SK-N-SH treated with all-trans-retinoic acid at 6 μM for 48 hours (cell line): ENCODE measurements at regions not wholly inside any gene's neighbourhood (a gene's known extent, or its start where the extent isn't known, plus 50 kb on each side); places are given as distances from the start of the nearest gene placed in this dataset.

Experiments
- ATAC-seq: fragments of 200-7000 bp; cut with Tn5 transposase; 3 replicates; pipeline ENCODE4 v1.9.1; 2020; ENCODE audit warnings: mild to moderate bottlenecking, moderate library complexity
- ARNTL ChIP-seq: fragments of 450-650 bp; formaldehyde crosslinking; IDR thresholded peaks from 2 replicates; pipeline ENCODE4 v1.5.0; 2020; ENCODE audit warnings: low read depth, mild to moderate bottlenecking, moderate library complexity, borderline replicate concordance
- BACH2 ChIP-seq: fragments of 250-450 bp; sonication (Bioruptor Pico); IDR thresholded peaks from 2 replicates; pipeline ENCODE4 v1.9.0; 2021; ENCODE audit warnings: mild to moderate bottlenecking, borderline replicate concordance
- CREB5 ChIP-seq: fragments of 250-450 bp; sonication (Bioruptor Pico); IDR thresholded peaks from 2 replicates; pipeline ENCODE4 v1.5.1; 2020; ENCODE audit warnings: low read depth, mild to moderate bottlenecking, moderate library complexity
- CSRNP3 ChIP-seq: fragments of 250-450 bp; sonication (Bioruptor Pico); IDR thresholded peaks from 2 replicates; pipeline ENCODE4 v1.5.1; 2021; ENCODE audit warnings: mild to moderate bottlenecking, moderate library complexity
- GLIS3 ChIP-seq: fragments of 250-450 bp; sonication (Bioruptor Pico); IDR thresholded peaks from 2 replicates; pipeline ENCODE4 v1.5.0; 2020; ENCODE audit warnings: mild to moderate bottlenecking, moderate library complexity
- ISL1 ChIP-seq: fragments of 250-450 bp; sonication (Bioruptor Pico); IDR thresholded peaks from 2 replicates; pipeline ENCODE4 v2.1.2; 2022; ENCODE audit warnings: mild to moderate bottlenecking, moderate library complexity
- OSR1 ChIP-seq: fragments of 250-450 bp; sonication (Bioruptor Pico); IDR thresholded peaks from 2 replicates; pipeline ENCODE4 v1.8.0; 2022; ENCODE audit warnings: moderate library complexity, mild to moderate bottlenecking, inconsistent platforms
- PATZ1 ChIP-seq: fragments of 250-450 bp; sonication (Bioruptor Pico); IDR thresholded peaks from 2 replicates; pipeline ENCODE4 v1.8.0; 2020; ENCODE audit warnings: mild to moderate bottlenecking, moderate library complexity, borderline replicate concordance
- POU6F1 ChIP-seq: fragments of 250-450 bp; sonication (Bioruptor Pico); IDR thresholded peaks from 2 replicates; pipeline ENCODE4 v1.8.0; 2021; ENCODE audit warnings: low read depth, mild to moderate bottlenecking, moderate library complexity, borderline replicate concordance
- PPARA ChIP-seq: fragments of 250-450 bp; sonication (Bioruptor Pico); IDR thresholded peaks from 2 replicates; pipeline ENCODE4 v1.5.0; 2020; ENCODE audit warnings: mild to moderate bottlenecking, borderline replicate concordance
- RARB ChIP-seq: fragments of 250-450 bp; sonication (Bioruptor Pico); IDR thresholded peaks from 2 replicates; pipeline ENCODE4 v1.8.0; 2021; ENCODE audit warnings: mild to moderate bottlenecking, moderate library complexity
- SNAI2 ChIP-seq: fragments of 250-450 bp; sonication (Bioruptor Pico); IDR thresholded peaks from 2 replicates; pipeline ENCODE4 v1.5.0; 2020; ENCODE audit warnings: mild to moderate bottlenecking, moderate library complexity
- TCF4 ChIP-seq: fragments of 250-450 bp; sonication (Bioruptor Pico); IDR thresholded peaks from 2 replicates; pipeline ENCODE4 v1.8.0; 2021; ENCODE audit warnings: mild to moderate bottlenecking, moderate library complexity, borderline replicate concordance
- TOX ChIP-seq: fragments of 250-450 bp; sonication (Bioruptor Pico); IDR thresholded peaks from 2 replicates; pipeline ENCODE4 v1.8.0; 2021; ENCODE audit warnings: mild to moderate bottlenecking, moderate library complexity, borderline replicate concordance
- ZC3H10 ChIP-seq: fragments of 250-450 bp; sonication (Bioruptor Pico); IDR thresholded peaks from 2 replicates; pipeline ENCODE4 v1.5.1; 2021; ENCODE audit warnings: mild to moderate bottlenecking, moderate library complexity
- ZFP3 ChIP-seq: fragments of 250-450 bp; sonication (Bioruptor Pico); IDR thresholded peaks from 2 replicates; pipeline ENCODE4 v1.5.0; 2020; ENCODE audit warnings: mild to moderate bottlenecking, moderate library complexity
- ZFP30 ChIP-seq: fragments of 450-650 bp; formaldehyde crosslinking; IDR thresholded peaks from 2 replicates; pipeline ENCODE4 v1.5.0; 2022; ENCODE audit warnings: mild to moderate bottlenecking, moderate library complexity
- ZNF565 ChIP-seq: fragments of 450-650 bp; formaldehyde crosslinking; conservative IDR thresholded peaks from 2 replicates; pipeline ENCODE4 v1.5.0; 2020; ENCODE audit warnings: low read depth, mild to moderate bottlenecking, moderate library complexity
- ZNF70 ChIP-seq: fragments of 450-650 bp; formaldehyde crosslinking; IDR thresholded peaks from 2 replicates; pipeline ENCODE4 v1.5.0; 2020; ENCODE audit warnings: mild to moderate bottlenecking, moderate library complexity
- ZNF8 ChIP-seq: fragments of 450-650 bp; formaldehyde crosslinking; IDR thresholded peaks from 2 replicates; pipeline ENCODE4 v1.5.0; 2020; ENCODE audit warnings: mild to moderate bottlenecking, moderate library complexity

GRCh38 chr4:110270492-110271197 lies 72.2 kb upstream of the ELOVL6 start:
- peak; percentile 86 for ATAC-seq
- TF ChIP-seq CREB5 (CRISPR knock-in tag) (peak; percentile 59; the same call in 1 of the 2 replicates), GLIS3 (no peak)

- no peak for ATAC-seq
- TF ChIP-seq RARB (no peak), PPARA (CRISPR knock-in tag) (no peak), SNAI2 (CRISPR knock-in tag) (no peak), ZNF565 (no peak), CSRNP3 (no peak)
These were observed 70.4 kb upstream of the ELOVL6 start for GRCh38 chr4:110268790-110269189.

GRCh38 chr4:110268352-110268751 lies 69.9 kb upstream of the ELOVL6 start:
- no peak for ATAC-seq
- TF ChIP-seq ZFP30 (CRISPR knock-in tag) = no peak
- TF ChIP-seq SNAI2 (CRISPR knock-in tag) = no peak
- no peak for TF ChIP-seq RARB
- no peak for TF ChIP-seq ZC3H10 (CRISPR knock-in tag)
- no peak for TF ChIP-seq TCF4 (CRISPR knock-in tag)
- TF ChIP-seq ZNF565 = no peak
- no peak for TF ChIP-seq GLIS3
- TF ChIP-seq ZFP3 = no peak
- no peak for TF ChIP-seq TOX (CRISPR knock-in tag)
- no peak for TF ChIP-seq ARNTL (CRISPR knock-in tag)
- TF ChIP-seq BACH2 (CRISPR knock-in tag) = no peak
- TF ChIP-seq CSRNP3 = no peak
- TF ChIP-seq PATZ1 (CRISPR knock-in tag) = no peak
- TF ChIP-seq PPARA (CRISPR knock-in tag) = no peak
- no peak for TF ChIP-seq POU6F1 (CRISPR knock-in tag)
- TF ChIP-seq ZNF70 (CRISPR knock-in tag) = no peak
- no peak for TF ChIP-seq OSR1 (CRISPR knock-in tag)
- no peak for TF ChIP-seq ZNF8
- TF ChIP-seq ISL1 (CRISPR knock-in tag) = no peak

GRCh38 chr4:110266136-110266535 lies 67.7 kb upstream of the ELOVL6 start:
- no peak for ATAC-seq
- TF ChIP-seq RARB (no peak), OSR1 (CRISPR knock-in tag) (no peak)

GRCh38 chr4:110265001-110265400 lies 66.6 kb upstream of the ELOVL6 start:
- no peak for TF ChIP-seq ZNF8
- no peak for TF ChIP-seq OSR1 (CRISPR knock-in tag)
- TF ChIP-seq CREB5 (CRISPR knock-in tag) = no peak
- TF ChIP-seq POU6F1 (CRISPR knock-in tag) = no peak
- no peak for TF ChIP-seq CSRNP3
- no peak for TF ChIP-seq TOX (CRISPR knock-in tag)
- no peak for ATAC-seq
